ENCODE measurements at regions not wholly inside any gene's neighbourhood (a gene's known extent, or its start where the extent isn't known, plus 50 kb on each side); places are given as distances from the start of the nearest gene placed in this dataset.

DNA sequence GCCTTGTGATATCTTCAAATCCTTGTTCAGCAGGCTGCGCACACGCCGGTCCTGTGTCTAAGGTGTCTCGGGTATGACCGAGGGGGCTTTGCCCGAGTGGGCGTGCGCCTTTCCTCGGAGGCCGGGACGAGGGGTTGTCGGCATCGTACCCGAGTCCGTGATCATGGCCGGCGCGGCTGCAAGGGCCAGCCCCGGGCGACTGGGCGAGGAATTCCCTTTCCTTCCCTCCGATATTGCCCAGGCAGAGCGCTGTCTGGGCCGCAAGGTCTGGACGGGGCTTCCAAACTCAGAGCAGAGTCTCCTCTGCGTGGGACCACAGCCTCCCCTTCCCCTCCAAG is 59.7 kb downstream of the ZNF467 start:
- TF ChIP-seq CBX5 (CRISPR knock-in tag; IDR thresholded peaks at IDR 0.05; ENCODE audit: borderline replicate concordance) = no peak
- TF ChIP-seq TCF7 (IDR thresholded peaks at IDR 0.05; ENCODE audit: low read depth) = no peak
- no peak for TF ChIP-seq FOXP4 (CRISPR knock-in tag; IDR thresholded peaks at IDR 0.05)
- TF ChIP-seq, protein P1, sequence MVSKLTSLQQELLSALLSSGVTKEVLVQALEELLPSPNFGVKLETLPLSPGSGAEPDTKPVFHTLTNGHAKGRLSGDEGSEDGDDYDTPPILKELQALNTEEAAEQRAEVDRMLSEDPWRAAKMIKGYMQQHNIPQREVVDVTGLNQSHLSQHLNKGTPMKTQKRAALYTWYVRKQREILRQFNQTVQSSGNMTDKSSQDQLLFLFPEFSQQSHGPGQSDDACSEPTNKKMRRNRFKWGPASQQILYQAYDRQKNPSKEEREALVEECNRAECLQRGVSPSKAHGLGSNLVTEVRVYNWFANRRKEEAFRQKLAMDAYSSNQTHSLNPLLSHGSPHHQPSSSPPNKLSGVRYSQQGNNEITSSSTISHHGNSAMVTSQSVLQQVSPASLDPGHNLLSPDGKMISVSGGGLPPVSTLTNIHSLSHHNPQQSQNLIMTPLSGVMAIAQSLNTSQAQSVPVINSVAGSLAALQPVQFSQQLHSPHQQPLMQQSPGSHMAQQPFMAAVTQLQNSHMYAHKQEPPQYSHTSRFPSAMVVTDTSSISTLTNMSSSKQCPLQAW (CRISPR knock-in tag; IDR thresholded peaks at IDR 0.05) = no peak
- TF ChIP-seq CTCF (CRISPR knock-in tag; IDR thresholded peaks at IDR 0.05) = no peak
- TF ChIP-seq, protein P2, sequence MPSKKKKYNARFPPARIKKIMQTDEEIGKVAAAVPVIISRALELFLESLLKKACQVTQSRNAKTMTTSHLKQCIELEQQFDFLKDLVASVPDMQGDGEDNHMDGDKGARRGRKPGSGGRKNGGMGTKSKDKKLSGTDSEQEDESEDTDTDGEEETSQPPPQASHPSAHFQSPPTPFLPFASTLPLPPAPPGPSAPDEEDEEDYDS (CRISPR knock-in tag; IDR thresholded peaks at IDR 0.05) = no peak
- no peak for TF ChIP-seq ZNF121 (CRISPR knock-in tag; IDR thresholded peaks at IDR 0.05)
- TF ChIP-seq POLR2AphosphoS5 (IDR thresholded peaks at IDR 0.05; ENCODE audit: low read depth, low read length) = no peak

All from HepG2 (cell line).